Spleen (tissue), 7 donors: ENCODE measurements at regions not wholly inside any gene's neighbourhood (a gene's known extent, or its start where the extent isn't known, plus 50 kb on each side); places are given as distances from the start of the nearest gene placed in this dataset.

Source experiments
- CTCF ChIP-seq, 11 experiments: fragments of 200-600 bp in 7 of 11; fragments of 450-650 bp in 4 of 11; sonication (generic) in 4 of 11; IDR thresholded peaks in 8 of 11; conservative IDR thresholded peaks in 3 of 11; 1 replicate in 7 of 11; 2 replicates in 4 of 11; pipeline versions ENCODE4 v1.4.0 to v1.8.0; 2016 to 2021; ENCODE audit warnings: antibody characterized with exemption in 11 of 11, inconsistent platforms in 4 of 11, mild to moderate bottlenecking in 1 of 11
- POLR2A ChIP-seq, 3 donors: fragments of 450-650 bp; IDR thresholded peaks; one replicate each; pipeline ENCODE4 v1.5.1; 2017; ENCODE audit warnings: antibody characterized with exemption in 3 of 3, mild to moderate bottlenecking in 1 of 3
- POLR2AphosphoS5 ChIP-seq, 3 donors: sonication (generic); formaldehyde crosslinking; IDR thresholded peaks; one replicate each; pipeline ENCODE4 v1.5.1; 2017; ENCODE audit warnings: antibody characterized with exemption in 3 of 3
- donor health status: DM: no; HTN: no; CAD: no; lungs with moderate emphysema.
- donor health status: DM: no; HTN: no; CAD: no.
- donor health status: DM: no; HTN: no; CAD: no.

GRCh38 chr7:68865351-68866199 lies 732.7 kb upstream of the AUTS2 start:
- TF ChIP-seq CTCF (IDR thresholded peaks at IDR 0.05 in 8 of 11, conservative IDR thresholded peaks at IDR 0.05 in 3 of 11) (no peak), POLR2A (IDR thresholded peaks at IDR 0.05) (no peak), POLR2AphosphoS5 (IDR thresholded peaks at IDR 0.05) (no peak)
